Testis (tissue), 2 donors: ENCODE measurements at regions not wholly inside any gene's neighbourhood (a gene's known extent, or its start where the extent isn't known, plus 50 kb on each side); places are given as distances from the start of the nearest gene placed in this dataset.

Experiments used
- DNase-seq: peaks from one replicate; pipeline ENCODE4 v3.0.0-alpha.2; 2019
- H3K27ac ChIP-seq, 2 donors: fragments of 200-600 bp; sonication (generic); one replicate each; pipeline ENCODE4 v1.5.1; 2019
- H3K27me3 ChIP-seq: fragments of 200-600 bp; sonication (generic); one replicate; pipeline ENCODE4 v1.5.1; 2019
- H3K36me3 ChIP-seq: fragments of 200-600 bp; sonication (generic); one replicate; pipeline ENCODE4 v1.5.1; 2017; ENCODE audit warnings: low read depth; ENCODE audit errors: missing control alignments
- H3K4me1 ChIP-seq: fragments of 200-600 bp; sonication (generic); one replicate; pipeline ENCODE4 v1.5.1; 2019
- H3K4me3 ChIP-seq, 2 donors: fragments of 200-600 bp; sonication (generic); one replicate each; pipeline ENCODE4 v1.5.1; 2017 to 2019
- H3K9me3 ChIP-seq: fragments of 200-600 bp; sonication (generic); one replicate; pipeline ENCODE4 v1.5.1; 2017
- CTCF ChIP-seq, 3 experiments: fragments of 450-650 bp in 2 of 3; fragments of 200-600 bp in 1 of 3; sonication (generic) in 1 of 3; IDR thresholded peaks; one replicate each; pipeline ENCODE4 v1.5.1; 2016 to 2019; ENCODE audit warnings: antibody characterized with exemption in 3 of 3, mild to moderate bottlenecking in 2 of 3, moderate library complexity in 1 of 3
- POLR2A ChIP-seq: fragments of 450-650 bp; IDR thresholded peaks from one replicate; pipeline ENCODE4 v1.6.1; 2017; ENCODE audit warnings: antibody characterized with exemption, mild to moderate bottlenecking, moderate library complexity
- WGBS, 2 donors: methylation state at CpG; one replicate each; pipeline ENCODE4 v1.1.5; 2018; 5-methylcytosine and 5-hydroxymethylcytosine counted together
- intact Hi-C: fragments of 100-400 bp; cut with DNase I; formaldehyde crosslinking; loops from one replicate; pipeline ENCODE4 v1.15.1; 2023; ENCODE audit warnings: low total_unique reads

GRCh38 chr10:57341294-57341693 lies 926.4 kb downstream of the IPMK start:
- Histone ChIP-seq H3K4me1 (no peaks in the 10 kb centered on the region), H3K9me3 (no peaks in the 10 kb centered on the region), H3K27me3 (no peaks in the 10 kb centered on the region), H3K27ac (no peak overlapping the region), H3K36me3 (no peaks in the 10 kb centered on the region), H3K4me3 (no peak overlapping the region)
- DNase-seq: no peak
- intact Hi-C loops: no loop called here
- 84 to 92% methylated on average over 7 of the region's 7 CpGs for WGBS, 2 donors
- TF ChIP-seq CTCF (IDR thresholded peaks at IDR 0.05): no peak
- TF ChIP-seq POLR2A: no peak

GRCh38 chr10:57338823-57339558 lies 928.7 kb downstream of the IPMK start:
- intact Hi-C loops: no loop called here
- peak; percentile 36 for DNase-seq
- H3K4me1 ChIP-seq: no peaks in the 10 kb centered on the region

DNA sequence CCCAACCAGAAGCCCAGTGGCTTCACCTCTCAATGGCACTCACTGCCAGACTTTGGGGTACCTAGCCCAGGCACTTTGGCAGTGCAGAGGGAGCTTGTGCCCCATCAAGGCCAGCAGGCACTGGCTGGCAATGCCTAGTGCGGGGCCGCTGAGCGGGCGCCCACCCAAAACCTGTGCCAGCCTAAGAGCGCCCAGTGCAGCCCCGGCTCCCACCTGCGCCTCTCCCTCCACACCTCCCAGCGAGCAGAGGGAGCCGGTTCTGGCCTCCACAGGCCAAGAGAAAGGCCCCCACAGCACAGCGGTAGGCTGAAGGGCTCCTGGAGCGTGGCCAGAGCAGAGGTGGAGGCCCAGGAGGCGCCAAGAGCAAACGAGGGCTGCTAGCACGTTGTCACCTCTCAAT lies 930.8 kb downstream of the IPMK start:
- no peaks in the 10 kb centered on the region for H3K9me3 ChIP-seq
- H3K36me3 ChIP-seq: no peaks in the 10 kb centered on the region
- no peaks in the 10 kb centered on the region for H3K4me1 ChIP-seq
- H3K27me3 ChIP-seq: no peaks in the 10 kb centered on the region
- TF ChIP-seq POLR2A: no peak
- TF ChIP-seq CTCF (IDR thresholded peaks at IDR 0.05): no peak
- DNase-seq: no peak
- intact Hi-C loops: no loop called here
- peak overlapping the region in 1 of 2 donors; percentile 38 for H3K4me3 ChIP-seq
- no peak overlapping the region for H3K27ac ChIP-seq
- 78 to 79% methylated on average over 5 to 14 of the region's 14 CpGs for WGBS, 2 donors

More at GRCh38 chr10:57338823-57339558, 928.7 kb downstream of the IPMK start:
- WGBS, 2 donors: 38 to 50% methylated on average over 4 of the region's 4 CpGs
- no peak overlapping the region for H3K27ac ChIP-seq
- H3K36me3 ChIP-seq: no peaks in the 10 kb centered on the region
- TF ChIP-seq CTCF (IDR thresholded peaks at IDR 0.05) (peak; percentile 36 to 83 (median 42)), POLR2A (no peak)
- no peak overlapping the region for H3K4me3 ChIP-seq
- H3K9me3 ChIP-seq: no peaks in the 10 kb centered on the region
- no peaks in the 10 kb centered on the region for H3K27me3 ChIP-seq

GRCh38 chr10:57336341-57336740 lies 931.4 kb downstream of the IPMK start:
- intact Hi-C loops: no loop called here
- no peaks in the 10 kb centered on the region for H3K27me3 ChIP-seq
- 65 to 72% methylated on average over 12 of the region's 12 CpGs for WGBS, 2 donors
- no peaks in the 10 kb centered on the region for H3K9me3 ChIP-seq
- H3K4me1 ChIP-seq: no peaks in the 10 kb centered on the region
- H3K27ac ChIP-seq: no peak overlapping the region
- no peak overlapping the region for H3K4me3 ChIP-seq
- no peaks in the 10 kb centered on the region for H3K36me3 ChIP-seq
- no peak for TF ChIP-seq POLR2A
- TF ChIP-seq CTCF (IDR thresholded peaks at IDR 0.05): no peak
- peak; percentile 65 for DNase-seq

DNA sequence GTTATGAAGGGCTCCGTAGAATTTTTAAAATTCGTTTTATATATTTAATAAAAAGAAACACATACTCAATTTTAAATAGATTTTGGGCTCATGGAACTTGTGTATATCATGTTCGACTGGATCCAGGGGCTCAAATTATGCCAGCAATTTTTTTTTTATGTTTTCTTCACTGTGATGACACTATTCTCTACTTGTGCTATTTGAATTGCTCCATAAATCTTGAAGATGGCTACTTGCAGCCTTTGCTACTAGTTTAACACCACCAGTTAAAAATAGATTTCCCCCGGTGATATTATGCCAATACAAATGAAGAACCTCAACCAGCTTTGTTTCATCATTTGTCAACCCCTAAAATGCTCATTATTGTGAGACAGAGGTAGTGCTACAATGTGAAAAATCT lies 933.2 kb downstream of the IPMK start:
- intact Hi-C loops: no loop called here
- no peak for TF ChIP-seq POLR2A
- TF ChIP-seq CTCF (IDR thresholded peaks at IDR 0.05): no peak
- Histone ChIP-seq H3K9me3 (no peaks in the 10 kb centered on the region), H3K4me1 (no peaks in the 10 kb centered on the region), H3K27me3 (no peaks in the 10 kb centered on the region), H3K4me3 (no peak overlapping the region), H3K36me3 (no peaks in the 10 kb centered on the region), H3K27ac (no peak overlapping the region)
- no peak for DNase-seq
- 55 to 67% methylated on average over 4 of the region's 4 CpGs for WGBS, 2 donors
